Neural cell (in vitro differentiated cells): ENCODE measurements at regions not wholly inside any gene's neighbourhood (a gene's known extent, or its start where the extent isn't known, plus 50 kb on each side); places are given as distances from the start of the nearest gene placed in this dataset.

Source experiments
- H2AFZ ChIP-seq: fragments of 200-600, 300-800 bp; sonication (generic), shearing (Covaris generic); 2 replicates; pipeline ENCODE4 v1.6.0; 2014; ENCODE audit warnings: low read depth, mild to moderate bottlenecking, antibody characterized with exemption, low read length, moderate library complexity
- H3F3A ChIP-seq: fragments of 200-600 bp; shearing (Covaris generic); 2 replicates; pipeline ENCODE4 v1.6.1; 2016; ENCODE audit warnings: mild to moderate bottlenecking, moderate library complexity, mixed read lengths, antibody characterized with exemption, low read length; ENCODE audit not compliant: insufficient read depth, poor library complexity, severe bottlenecking
- H3K27ac ChIP-seq: fragments of 200-600, 300-800 bp; sonication (generic), shearing (Covaris generic); 2 replicates; pipeline ENCODE4 v1.5.1; 2014; ENCODE audit warnings: mild to moderate bottlenecking, low read length, moderate library complexity
- H3K27me3 ChIP-seq: fragments of 300-800, 200-600 bp; sonication (generic), shearing (Covaris generic); 2 replicates; pipeline ENCODE4 v1.6.0; 2014; ENCODE audit warnings: mild to moderate bottlenecking, low read depth, low read length, moderate library complexity; ENCODE audit not compliant: insufficient read depth
- H3K36me3 ChIP-seq: fragments of 300-800, 200-600 bp; sonication (generic), shearing (Covaris generic); 2 replicates; pipeline ENCODE4 v1.5.1; 2014; ENCODE audit warnings: mild to moderate bottlenecking, antibody characterized with exemption, low read length, moderate library complexity; ENCODE audit not compliant: insufficient read depth
- H3K4me2 ChIP-seq: fragments of 300-800, 200-600 bp; sonication (generic), shearing (Covaris generic); 2 replicates; pipeline ENCODE4 v1.6.0; 2014; ENCODE audit warnings: mild to moderate bottlenecking, low read length
- H3K4me3 ChIP-seq: fragments of 300-800, 200-600 bp; sonication (generic), shearing (Covaris generic); 2 replicates; pipeline ENCODE4 v1.5.1; 2014; ENCODE audit warnings: mild to moderate bottlenecking, low read length, moderate library complexity
- H3K79me2 ChIP-seq: fragments of 200-600 bp; shearing (Covaris generic); replicated peaks from 2 replicates; pipeline ENCODE4 v1.6.0; 2014; ENCODE audit warnings: mild to moderate bottlenecking, low read length, moderate library complexity; ENCODE audit not compliant: insufficient read depth
- H3K9ac ChIP-seq: fragments of 300-800, 200-600 bp; sonication (generic), shearing (Covaris generic); 2 replicates; pipeline ENCODE4 v1.6.1; 2016; ENCODE audit warnings: mild to moderate bottlenecking, low read length, mixed read lengths
- H3K9me2 ChIP-seq: fragments of 200-600 bp; shearing (Covaris generic); 2 replicates; pipeline ENCODE4 v1.6.1; 2016; ENCODE audit warnings: mild to moderate bottlenecking, low read length, mixed read lengths; ENCODE audit not compliant: insufficient read depth
- H3K9me3 ChIP-seq: fragments of 200-600, 300-800 bp; sonication (generic), shearing (Covaris generic); 2 replicates; pipeline ENCODE4 v1.6.1; 2016; ENCODE audit warnings: mild to moderate bottlenecking, mixed run types, low read length, moderate library complexity, mixed read lengths
- H4K20me1 ChIP-seq: fragments of 200-600 bp; shearing (Covaris generic); 2 replicates; pipeline ENCODE4 v1.6.1; 2016; ENCODE audit warnings: mild to moderate bottlenecking, mixed run types; ENCODE audit not compliant: insufficient read depth
- EP300 ChIP-seq: fragments of 450-650 bp; conservative IDR thresholded peaks from 2 replicates; pipeline ENCODE4 v1.6.1; 2014; ENCODE audit warnings: antibody characterized with exemption, mild to moderate bottlenecking, moderate library complexity; ENCODE audit not compliant: poor library complexity, severe bottlenecking
- EZH2 ChIP-seq: fragments of 200-600, 300-800 bp; shearing (Covaris generic), sonication (generic); IDR thresholded peaks from 2 replicates; pipeline ENCODE4 v1.6.1; 2014; ENCODE audit warnings: antibody characterized with exemption, low read length, borderline replicate concordance, mild to moderate bottlenecking; ENCODE audit not compliant: insufficient read depth, poor library complexity, severe bottlenecking
- MXI1 ChIP-seq: fragments of 450-650 bp; conservative IDR thresholded peaks from 2 replicates; pipeline ENCODE4 v1.6.1; 2014; ENCODE audit warnings: antibody characterized with exemption, mild to moderate bottlenecking; ENCODE audit not compliant: poor library complexity, severe bottlenecking
- POLR2AphosphoS5 ChIP-seq: IDR thresholded peaks from 2 replicates; pipeline ENCODE4 v1.6.1; 2012
- RAD21 ChIP-seq: fragments of 450-650 bp; conservative IDR thresholded peaks from 2 replicates; pipeline ENCODE4 v1.6.1; 2014; ENCODE audit warnings: antibody characterized with exemption, mild to moderate bottlenecking, moderate library complexity
- SMC3 ChIP-seq: fragments of 450-650 bp; conservative IDR thresholded peaks from 2 replicates; pipeline ENCODE4 v1.6.1; 2014; ENCODE audit warnings: antibody characterized with exemption, mild to moderate bottlenecking, moderate library complexity; ENCODE audit not compliant: poor library complexity
- TAF1 ChIP-seq: IDR thresholded peaks from 2 replicates; pipeline ENCODE4 v1.6.1; 2012; ENCODE audit warnings: low read depth
- TF ChIP-seq, protein P1 (sequence below): fragments of 450-650 bp; IDR thresholded peaks from 2 replicates; pipeline ENCODE4 v1.5.1; 2014; ENCODE audit warnings: antibody characterized with exemption, mild to moderate bottlenecking, moderate library complexity; ENCODE audit not compliant: poor library complexity, severe bottlenecking
- TF ChIP-seq, protein P2 (sequence below): IDR thresholded peaks from 2 replicates; pipeline ENCODE4 v1.6.1; 2012; ENCODE audit warnings: borderline replicate concordance

DNA sequence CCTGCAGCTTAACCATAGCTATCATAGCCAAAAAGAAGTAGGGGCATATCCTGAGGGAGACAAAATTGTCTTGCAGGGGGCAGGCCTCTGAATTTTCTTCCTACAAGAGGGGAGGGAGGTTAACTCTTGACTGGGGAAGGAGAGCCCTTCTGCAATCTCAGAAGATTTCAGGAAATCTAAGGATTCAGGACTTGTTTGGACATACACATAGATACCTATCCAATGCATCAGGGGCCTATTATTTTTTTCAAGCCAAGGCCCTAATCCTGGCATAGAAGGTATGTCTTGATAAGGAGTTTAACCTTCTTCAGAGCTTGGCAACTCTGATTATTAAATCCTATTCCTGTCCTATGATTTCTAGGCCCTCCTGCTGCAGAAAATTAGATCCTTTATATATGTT, 375.1 kb upstream of the ACTBL2 start:
- Histone ChIP-seq H4K20me1 (no peaks in the 10 kb centered on the region), H3K36me3 (no peaks in the 10 kb centered on the region), H3K4me2 (no peak overlapping the region), H2AFZ (no peak overlapping the region), H3K27me3 (no peaks in the 10 kb centered on the region), H3K9ac (no peak overlapping the region), H3K9me3 (no peaks in the 10 kb centered on the region), H3K79me2 (no peaks in the 10 kb centered on the region), H3K4me3 (no peak overlapping the region), H3K27ac (no peak overlapping the region), H3K9me2 (no peaks in the 10 kb centered on the region), H3F3A (no peaks in the 10 kb centered on the region)
- no peak for TF ChIP-seq MXI1

DNA sequence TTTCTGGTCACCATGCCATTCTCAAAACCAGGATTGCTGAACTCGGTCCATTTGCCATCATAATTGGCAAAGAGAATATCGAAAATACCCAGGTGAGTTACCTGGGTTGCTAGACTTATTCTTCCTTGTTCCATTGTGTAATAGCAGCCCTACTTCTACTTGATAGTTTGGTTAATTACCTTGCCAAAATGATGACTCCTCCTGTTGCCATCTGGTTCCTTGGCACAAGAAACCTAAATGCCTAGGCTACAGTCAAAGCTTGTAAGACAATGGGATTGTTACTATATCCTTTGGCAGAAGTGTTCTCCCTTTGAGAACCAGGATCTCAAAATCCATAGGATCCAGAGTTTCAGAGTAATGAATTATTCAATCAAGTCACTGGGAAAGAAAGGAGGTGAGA, 373.2 kb upstream of the ACTBL2 start:
- Histone ChIP-seq H3K9me2 (no peaks in the 10 kb centered on the region), H3K9me3 (no peaks in the 10 kb centered on the region), H3K4me2 (no peak overlapping the region), H3K27me3 (no peaks in the 10 kb centered on the region), H4K20me1 (no peaks in the 10 kb centered on the region), H3F3A (no peaks in the 10 kb centered on the region), H2AFZ (no peak overlapping the region), H3K9ac (no peak overlapping the region), H3K27ac (no peak overlapping the region), H3K36me3 (no peaks in the 10 kb centered on the region), H3K4me3 (no peak overlapping the region), H3K79me2 (no peaks in the 10 kb centered on the region)
- TF ChIP-seq MXI1 (no peak), EP300 (no peak), SMC3 (no peak), EZH2 (no peak), TAF1 (no peak), RAD21 (no peak), POLR2AphosphoS5 (no peak)
- TF ChIP-seq, protein P1, sequence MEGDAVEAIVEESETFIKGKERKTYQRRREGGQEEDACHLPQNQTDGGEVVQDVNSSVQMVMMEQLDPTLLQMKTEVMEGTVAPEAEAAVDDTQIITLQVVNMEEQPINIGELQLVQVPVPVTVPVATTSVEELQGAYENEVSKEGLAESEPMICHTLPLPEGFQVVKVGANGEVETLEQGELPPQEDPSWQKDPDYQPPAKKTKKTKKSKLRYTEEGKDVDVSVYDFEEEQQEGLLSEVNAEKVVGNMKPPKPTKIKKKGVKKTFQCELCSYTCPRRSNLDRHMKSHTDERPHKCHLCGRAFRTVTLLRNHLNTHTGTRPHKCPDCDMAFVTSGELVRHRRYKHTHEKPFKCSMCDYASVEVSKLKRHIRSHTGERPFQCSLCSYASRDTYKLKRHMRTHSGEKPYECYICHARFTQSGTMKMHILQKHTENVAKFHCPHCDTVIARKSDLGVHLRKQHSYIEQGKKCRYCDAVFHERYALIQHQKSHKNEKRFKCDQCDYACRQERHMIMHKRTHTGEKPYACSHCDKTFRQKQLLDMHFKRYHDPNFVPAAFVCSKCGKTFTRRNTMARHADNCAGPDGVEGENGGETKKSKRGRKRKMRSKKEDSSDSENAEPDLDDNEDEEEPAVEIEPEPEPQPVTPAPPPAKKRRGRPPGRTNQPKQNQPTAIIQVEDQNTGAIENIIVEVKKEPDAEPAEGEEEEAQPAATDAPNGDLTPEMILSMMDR: no peak
- TF ChIP-seq, protein P2, sequence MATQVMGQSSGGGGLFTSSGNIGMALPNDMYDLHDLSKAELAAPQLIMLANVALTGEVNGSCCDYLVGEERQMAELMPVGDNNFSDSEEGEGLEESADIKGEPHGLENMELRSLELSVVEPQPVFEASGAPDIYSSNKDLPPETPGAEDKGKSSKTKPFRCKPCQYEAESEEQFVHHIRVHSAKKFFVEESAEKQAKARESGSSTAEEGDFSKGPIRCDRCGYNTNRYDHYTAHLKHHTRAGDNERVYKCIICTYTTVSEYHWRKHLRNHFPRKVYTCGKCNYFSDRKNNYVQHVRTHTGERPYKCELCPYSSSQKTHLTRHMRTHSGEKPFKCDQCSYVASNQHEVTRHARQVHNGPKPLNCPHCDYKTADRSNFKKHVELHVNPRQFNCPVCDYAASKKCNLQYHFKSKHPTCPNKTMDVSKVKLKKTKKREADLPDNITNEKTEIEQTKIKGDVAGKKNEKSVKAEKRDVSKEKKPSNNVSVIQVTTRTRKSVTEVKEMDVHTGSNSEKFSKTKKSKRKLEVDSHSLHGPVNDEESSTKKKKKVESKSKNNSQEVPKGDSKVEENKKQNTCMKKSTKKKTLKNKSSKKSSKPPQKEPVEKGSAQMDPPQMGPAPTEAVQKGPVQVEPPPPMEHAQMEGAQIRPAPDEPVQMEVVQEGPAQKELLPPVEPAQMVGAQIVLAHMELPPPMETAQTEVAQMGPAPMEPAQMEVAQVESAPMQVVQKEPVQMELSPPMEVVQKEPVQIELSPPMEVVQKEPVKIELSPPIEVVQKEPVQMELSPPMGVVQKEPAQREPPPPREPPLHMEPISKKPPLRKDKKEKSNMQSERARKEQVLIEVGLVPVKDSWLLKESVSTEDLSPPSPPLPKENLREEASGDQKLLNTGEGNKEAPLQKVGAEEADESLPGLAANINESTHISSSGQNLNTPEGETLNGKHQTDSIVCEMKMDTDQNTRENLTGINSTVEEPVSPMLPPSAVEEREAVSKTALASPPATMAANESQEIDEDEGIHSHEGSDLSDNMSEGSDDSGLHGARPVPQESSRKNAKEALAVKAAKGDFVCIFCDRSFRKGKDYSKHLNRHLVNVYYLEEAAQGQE: no peak
